ENCODE measurements at regions not wholly inside any gene's neighbourhood (a gene's known extent, or its start where the extent isn't known, plus 50 kb on each side); places are given as distances from the start of the nearest gene placed in this dataset.

- Histone ChIP-seq H3K27me3 (ENCODE audit: control insufficient read depth, insufficient read depth, low read length) (no peaks in the 10 kb centered on the region), H3K4me3 (ENCODE audit: low read length) (no peak overlapping the region), H3K36me3 (ENCODE audit: control insufficient read depth, insufficient read depth, low read length) (no peaks in the 10 kb centered on the region), H3K27ac (ENCODE audit: low read length) (no peak overlapping the region), H3K9me3 (ENCODE audit: control insufficient read depth, insufficient read depth, low read length) (peaks cover 7% of the 10 kb centered on the region), H3K4me1 (ENCODE audit: control insufficient read depth, insufficient read depth, low read length) (no peaks in the 10 kb centered on the region)
- WGBS (ENCODE audit: insufficient coverage) = 89% methylated on average over 2 of the region's 2 CpGs
- TF ChIP-seq CTCF (IDR thresholded peaks at IDR 0.05) = no peak
- intact Hi-C loops (cut with micrococcal nuclease) = no loop called here
- DNase-seq (no peak), ATAC-seq (no peak)
- H3K9me3 Mint-ChIP-seq = no peaks in the 10 kb centered on the region
- no peaks in the 10 kb centered on the region for H3K27me3 Mint-ChIP-seq (ENCODE audit: low read depth in 2 of 2)
- H3K27ac Mint-ChIP-seq = no peak overlapping the region
- no peaks in the 10 kb centered on the region for H3K36me3 Mint-ChIP-seq
- H3K4me3 Mint-ChIP-seq = no peak overlapping the region
- H3K4me1 Mint-ChIP-seq = no peaks in the 10 kb centered on the region
These were observed 707.8 kb upstream of the AMOT start for GRCh38 chrX:113548308-113549015.

- Histone ChIP-seq H3K36me3 (ENCODE audit: control insufficient read depth, insufficient read depth, low read length) (no peaks in the 10 kb centered on the region), H3K27me3 (ENCODE audit: control insufficient read depth, insufficient read depth, low read length) (no peaks in the 10 kb centered on the region), H3K4me3 (ENCODE audit: low read length) (no peak overlapping the region), H3K9me3 (ENCODE audit: control insufficient read depth, insufficient read depth, low read length) (peaks cover 7% of the 10 kb centered on the region), H3K27ac (ENCODE audit: low read length) (no peak overlapping the region), H3K4me1 (ENCODE audit: control insufficient read depth, insufficient read depth, low read length) (no peaks in the 10 kb centered on the region)
- 86% methylated on average over 1 of the region's 1 CpG for WGBS (ENCODE audit: insufficient coverage)
- TF ChIP-seq CTCF (IDR thresholded peaks at IDR 0.05) = no peak
- no peak for DNase-seq
- ATAC-seq = no peak
- no peaks in the 10 kb centered on the region for H3K36me3 Mint-ChIP-seq
- no peaks in the 10 kb centered on the region for H3K27me3 Mint-ChIP-seq (ENCODE audit: low read depth in 2 of 2)
- peaks cover 0 to 2% of the 10 kb centered on the region in 2 donors for H3K9me3 Mint-ChIP-seq
- no peak overlapping the region for H3K27ac Mint-ChIP-seq
- no peak overlapping the region for H3K4me3 Mint-ChIP-seq
- no peaks in the 10 kb centered on the region for H3K4me1 Mint-ChIP-seq
- intact Hi-C loops (cut with micrococcal nuclease) = no loop called here
These were observed 704.4 kb upstream of the AMOT start for GRCh38 chrX:113545040-113545439.

GRCh38 chrX:113539599-113540356 is 699.1 kb upstream of the AMOT start:
- H3K4me1 ChIP-seq (ENCODE audit: control insufficient read depth, insufficient read depth, low read length) = no peaks in the 10 kb centered on the region
- no peak overlapping the region for H3K27ac Mint-ChIP-seq
- H3K27me3 Mint-ChIP-seq (ENCODE audit: low read depth in 2 of 2) = no peaks in the 10 kb centered on the region
- H3K27ac ChIP-seq (ENCODE audit: low read length) = no peak overlapping the region
- no peak for TF ChIP-seq CTCF (IDR thresholded peaks at IDR 0.05)
- H3K4me3 ChIP-seq (ENCODE audit: low read length) = no peak overlapping the region
- H3K36me3 ChIP-seq (ENCODE audit: control insufficient read depth, insufficient read depth, low read length) = no peaks in the 10 kb centered on the region
- no peaks in the 10 kb centered on the region for H3K4me1 Mint-ChIP-seq
- peaks cover 0 to 8% of the 10 kb centered on the region in 2 donors for H3K9me3 Mint-ChIP-seq
- 93% methylated on average over 1 of the region's 2 CpGs for WGBS (ENCODE audit: insufficient coverage)
- DNase-seq (no peak), ATAC-seq (no peak)
- intact Hi-C loops (cut with micrococcal nuclease) = no loop called here
- H3K4me3 Mint-ChIP-seq = no peak overlapping the region
- no peaks in the 10 kb centered on the region for H3K27me3 ChIP-seq (ENCODE audit: control insufficient read depth, insufficient read depth, low read length)
- H3K9me3 ChIP-seq (ENCODE audit: control insufficient read depth, insufficient read depth, low read length) = no peaks in the 10 kb centered on the region
- no peaks in the 10 kb centered on the region for H3K36me3 Mint-ChIP-seq

Data from natural killer cell (primary cell).